ENCODE measurements at regions not wholly inside any gene's neighbourhood (a gene's known extent, or its start where the extent isn't known, plus 50 kb on each side); places are given as distances from the start of the nearest gene placed in this dataset.

DNA sequence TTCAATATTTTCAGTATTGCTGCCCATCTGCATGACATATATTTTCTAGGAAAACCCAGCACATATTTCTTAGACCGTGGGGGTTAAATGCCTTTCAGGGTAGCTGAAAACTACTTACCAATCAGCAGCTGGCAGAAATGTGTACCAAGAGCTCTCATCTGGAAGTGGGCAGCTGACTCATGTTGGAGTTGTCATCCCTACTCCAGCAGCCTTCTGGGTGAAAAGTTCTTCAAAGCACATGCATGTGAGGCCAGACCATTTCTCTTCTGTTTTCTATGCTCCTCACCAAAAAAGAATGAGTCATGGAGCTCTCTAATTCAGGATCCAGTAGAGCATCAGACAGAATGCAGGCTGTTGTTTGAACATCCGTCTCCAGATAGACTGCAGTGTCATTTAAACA lies 135.5 kb downstream of the PAX1 start:
- no peak for TF ChIP-seq CTCF (IDR thresholded peaks at IDR 0.05; ENCODE audit: insufficient read depth, low read length)
- TF ChIP-seq, protein P1, sequence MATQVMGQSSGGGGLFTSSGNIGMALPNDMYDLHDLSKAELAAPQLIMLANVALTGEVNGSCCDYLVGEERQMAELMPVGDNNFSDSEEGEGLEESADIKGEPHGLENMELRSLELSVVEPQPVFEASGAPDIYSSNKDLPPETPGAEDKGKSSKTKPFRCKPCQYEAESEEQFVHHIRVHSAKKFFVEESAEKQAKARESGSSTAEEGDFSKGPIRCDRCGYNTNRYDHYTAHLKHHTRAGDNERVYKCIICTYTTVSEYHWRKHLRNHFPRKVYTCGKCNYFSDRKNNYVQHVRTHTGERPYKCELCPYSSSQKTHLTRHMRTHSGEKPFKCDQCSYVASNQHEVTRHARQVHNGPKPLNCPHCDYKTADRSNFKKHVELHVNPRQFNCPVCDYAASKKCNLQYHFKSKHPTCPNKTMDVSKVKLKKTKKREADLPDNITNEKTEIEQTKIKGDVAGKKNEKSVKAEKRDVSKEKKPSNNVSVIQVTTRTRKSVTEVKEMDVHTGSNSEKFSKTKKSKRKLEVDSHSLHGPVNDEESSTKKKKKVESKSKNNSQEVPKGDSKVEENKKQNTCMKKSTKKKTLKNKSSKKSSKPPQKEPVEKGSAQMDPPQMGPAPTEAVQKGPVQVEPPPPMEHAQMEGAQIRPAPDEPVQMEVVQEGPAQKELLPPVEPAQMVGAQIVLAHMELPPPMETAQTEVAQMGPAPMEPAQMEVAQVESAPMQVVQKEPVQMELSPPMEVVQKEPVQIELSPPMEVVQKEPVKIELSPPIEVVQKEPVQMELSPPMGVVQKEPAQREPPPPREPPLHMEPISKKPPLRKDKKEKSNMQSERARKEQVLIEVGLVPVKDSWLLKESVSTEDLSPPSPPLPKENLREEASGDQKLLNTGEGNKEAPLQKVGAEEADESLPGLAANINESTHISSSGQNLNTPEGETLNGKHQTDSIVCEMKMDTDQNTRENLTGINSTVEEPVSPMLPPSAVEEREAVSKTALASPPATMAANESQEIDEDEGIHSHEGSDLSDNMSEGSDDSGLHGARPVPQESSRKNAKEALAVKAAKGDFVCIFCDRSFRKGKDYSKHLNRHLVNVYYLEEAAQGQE (IDR thresholded peaks at IDR 0.05; ENCODE audit: insufficient replicate concordance, low read depth) = no peak
- TF ChIP-seq POLR2AphosphoS5 (IDR thresholded peaks at IDR 0.05; ENCODE audit: low read depth) = no peak
- no peak for TF ChIP-seq GABPA (IDR thresholded peaks at IDR 0.05; ENCODE audit: low read depth)

All from HL-60 (cell line).